ENCODE measurements at regions not wholly inside any gene's neighbourhood (a gene's known extent, or its start where the extent isn't known, plus 50 kb on each side); places are given as distances from the start of the nearest gene placed in this dataset.

DNA sequence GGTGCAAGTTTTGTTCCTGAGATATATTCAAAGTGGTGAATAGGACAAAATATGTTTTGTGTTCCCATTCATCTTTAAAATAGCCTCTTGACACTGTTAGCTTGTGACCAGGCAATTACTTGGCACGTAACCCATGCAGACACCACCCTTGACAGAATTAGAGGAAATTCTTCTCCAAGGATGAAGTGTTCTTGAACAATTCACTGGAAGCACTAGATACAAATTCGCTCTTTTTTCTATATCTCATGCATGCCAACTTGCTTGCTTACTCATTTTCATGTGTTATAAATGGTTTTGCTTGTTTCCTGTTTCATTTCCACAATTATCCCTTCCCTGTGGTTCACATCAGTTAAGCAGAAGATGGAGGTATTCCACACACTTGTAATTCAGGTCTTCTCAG, 105.2 kb upstream of the MAN1A1 start:
- TF ChIP-seq CTCF (conservative IDR thresholded peaks at IDR 0.05; ENCODE audit: low read depth, low read length) = no peak
- no peak for TF ChIP-seq RAD21 (IDR thresholded peaks at IDR 0.05; ENCODE audit: low read length)
- TF ChIP-seq POLR2A (IDR thresholded peaks at IDR 0.05; ENCODE audit: low read depth, low read length) = no peak
- TF ChIP-seq, protein P1, sequence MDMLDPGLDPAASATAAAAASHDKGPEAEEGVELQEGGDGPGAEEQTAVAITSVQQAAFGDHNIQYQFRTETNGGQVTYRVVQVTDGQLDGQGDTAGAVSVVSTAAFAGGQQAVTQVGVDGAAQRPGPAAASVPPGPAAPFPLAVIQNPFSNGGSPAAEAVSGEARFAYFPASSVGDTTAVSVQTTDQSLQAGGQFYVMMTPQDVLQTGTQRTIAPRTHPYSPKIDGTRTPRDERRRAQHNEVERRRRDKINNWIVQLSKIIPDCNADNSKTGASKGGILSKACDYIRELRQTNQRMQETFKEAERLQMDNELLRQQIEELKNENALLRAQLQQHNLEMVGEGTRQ (IDR thresholded peaks at IDR 0.05; ENCODE audit: low read depth, low read length) = no peak
- TF ChIP-seq NFE2L2 (IDR thresholded peaks at IDR 0.05; ENCODE audit: low read depth, low read length) = no peak
- no peak for TF ChIP-seq MAFK (IDR thresholded peaks at IDR 0.05; ENCODE audit: low read depth, low read length)

Measured in IMR-90 (cell line).